Hindlimb muscle (tissue), 1 donor: ENCODE measurements at regions not wholly inside any gene's neighbourhood (a gene's known extent, or its start where the extent isn't known, plus 50 kb on each side); places are given as distances from the start of the nearest gene placed in this dataset.
"Not testable (repeated sequence)": the region's sequence is repeated elsewhere in the genome, so short reads cannot be mapped to it uniquely, and the experiment has no call there.

ENCODE experiments used
- DNase-seq: peaks from one replicate; pipeline ENCODE4 v3.0.0-alpha.2; 2013

GRCh38 chr4:64821219-64821976 lies 412.1 kb upstream of the TECRL start:
- DNase-seq, result no peak

GRCh38 chr4:64814616-64815015 lies 405.4 kb upstream of the TECRL start:
- no peak for DNase-seq

- no peak for DNase-seq
Observed at GRCh38 chr4:64807821-64808220, 398.6 kb upstream of the TECRL start.

- no peak for DNase-seq
Observed at GRCh38 chr4:64799751-64800150, 390.5 kb upstream of the TECRL start.

- DNase-seq, result not testable (repeated sequence)
Observed at GRCh38 chr4:64798828-64799227, 389.6 kb upstream of the TECRL start.

- no peak for DNase-seq
Observed at GRCh38 chr4:64796581-64796980, 387.3 kb upstream of the TECRL start.

GRCh38 chr4:64784125-64784524 lies 374.9 kb upstream of the TECRL start:
- DNase-seq, result no peak

- DNase-seq, result peak; percentile 13
Observed at GRCh38 chr4:64781737-64782326, 372.6 kb upstream of the TECRL start.

- DNase-seq, result no peak
Observed at GRCh38 chr4:64780664-64781063, 371.4 kb upstream of the TECRL start.

- no peak for DNase-seq
Observed at GRCh38 chr4:64777286-64777685, 368.0 kb upstream of the TECRL start.

- no peak for DNase-seq
Observed at GRCh38 chr4:64776820-64777219, 367.6 kb upstream of the TECRL start.

- no peak for DNase-seq
Observed at GRCh38 chr4:64774626-64775025, 365.4 kb upstream of the TECRL start.

- DNase-seq, result no peak
Observed at GRCh38 chr4:64771149-64771548, 361.9 kb upstream of the TECRL start.

GRCh38 chr4:64767547-64767946 lies 358.3 kb upstream of the TECRL start:
- DNase-seq, result no peak

GRCh38 chr4:64766565-64766964 lies 357.3 kb upstream of the TECRL start:
- no peak for DNase-seq

- no peak for DNase-seq
Observed at GRCh38 chr4:64756016-64756415, 346.8 kb upstream of the TECRL start.

- DNase-seq, result no peak
Observed at GRCh38 chr4:64747919-64748715, 338.9 kb upstream of the TECRL start.

GRCh38 chr4:64738240-64738639 lies 329.0 kb upstream of the TECRL start:
- no peak for DNase-seq

- DNase-seq, result not testable (repeated sequence)
Observed at GRCh38 chr4:64737854-64738138, 328.5 kb upstream of the TECRL start.

- DNase-seq, result no peak
Observed at GRCh38 chr4:64737026-64737853, 328.0 kb upstream of the TECRL start.

- DNase-seq, result no peak
Observed at GRCh38 chr4:64729561-64729960, 320.3 kb upstream of the TECRL start.

- no peak for DNase-seq
Observed at GRCh38 chr4:64727960-64728359, 318.7 kb upstream of the TECRL start.

- DNase-seq, result not testable (repeated sequence)
Observed at GRCh38 chr4:64727391-64727790, 318.1 kb upstream of the TECRL start.
